ENCODE measurements at regions not wholly inside any gene's neighbourhood (a gene's known extent, or its start where the extent isn't known, plus 50 kb on each side); places are given as distances from the start of the nearest gene placed in this dataset.

DNA sequence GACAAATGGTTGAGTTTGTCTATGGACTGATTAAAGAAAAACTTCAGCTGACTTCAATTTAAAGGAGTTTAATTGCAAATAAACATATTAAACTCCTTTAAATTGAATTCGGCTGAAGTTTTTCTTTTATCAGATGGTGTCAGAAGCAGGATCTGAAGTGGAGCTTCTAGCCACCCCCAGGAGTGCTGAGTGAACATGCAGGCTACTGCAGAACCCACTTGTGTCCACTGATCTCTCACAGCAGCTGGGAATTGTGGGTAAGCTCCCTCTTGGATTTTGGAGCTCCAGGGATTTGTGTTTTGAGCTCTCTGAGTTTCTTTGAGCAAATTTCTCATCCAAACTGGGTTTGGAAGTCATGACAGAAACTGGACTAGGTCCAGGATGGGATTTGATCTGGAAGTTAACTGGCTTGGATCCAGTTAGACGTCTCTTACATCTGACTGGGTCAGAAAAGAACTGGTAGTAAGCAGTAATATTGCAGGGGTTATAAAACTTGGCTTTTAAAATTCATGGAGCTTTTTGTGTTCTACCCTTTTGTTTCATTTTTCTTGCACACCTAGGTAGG lies 95.8 kb upstream of the UST start:
- Histone ChIP-seq H3K27me3 (ENCODE audit: control insufficient read depth, insufficient read depth, low read length) (no peaks in the 10 kb centered on the region), H3K4me3 (ENCODE audit: low read depth, low read length) (no peak overlapping the region), H3K36me3 (ENCODE audit: control insufficient read depth, insufficient read depth, low read length) (no peaks in the 10 kb centered on the region)
- TF ChIP-seq, protein P1, sequence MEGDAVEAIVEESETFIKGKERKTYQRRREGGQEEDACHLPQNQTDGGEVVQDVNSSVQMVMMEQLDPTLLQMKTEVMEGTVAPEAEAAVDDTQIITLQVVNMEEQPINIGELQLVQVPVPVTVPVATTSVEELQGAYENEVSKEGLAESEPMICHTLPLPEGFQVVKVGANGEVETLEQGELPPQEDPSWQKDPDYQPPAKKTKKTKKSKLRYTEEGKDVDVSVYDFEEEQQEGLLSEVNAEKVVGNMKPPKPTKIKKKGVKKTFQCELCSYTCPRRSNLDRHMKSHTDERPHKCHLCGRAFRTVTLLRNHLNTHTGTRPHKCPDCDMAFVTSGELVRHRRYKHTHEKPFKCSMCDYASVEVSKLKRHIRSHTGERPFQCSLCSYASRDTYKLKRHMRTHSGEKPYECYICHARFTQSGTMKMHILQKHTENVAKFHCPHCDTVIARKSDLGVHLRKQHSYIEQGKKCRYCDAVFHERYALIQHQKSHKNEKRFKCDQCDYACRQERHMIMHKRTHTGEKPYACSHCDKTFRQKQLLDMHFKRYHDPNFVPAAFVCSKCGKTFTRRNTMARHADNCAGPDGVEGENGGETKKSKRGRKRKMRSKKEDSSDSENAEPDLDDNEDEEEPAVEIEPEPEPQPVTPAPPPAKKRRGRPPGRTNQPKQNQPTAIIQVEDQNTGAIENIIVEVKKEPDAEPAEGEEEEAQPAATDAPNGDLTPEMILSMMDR (IDR thresholded peaks at IDR 0.05; ENCODE audit: insufficient read depth, low read length, poor library complexity, severe bottlenecking): no peak
- no peak for DNase-seq (ENCODE audit: low read depth)

DNA sequence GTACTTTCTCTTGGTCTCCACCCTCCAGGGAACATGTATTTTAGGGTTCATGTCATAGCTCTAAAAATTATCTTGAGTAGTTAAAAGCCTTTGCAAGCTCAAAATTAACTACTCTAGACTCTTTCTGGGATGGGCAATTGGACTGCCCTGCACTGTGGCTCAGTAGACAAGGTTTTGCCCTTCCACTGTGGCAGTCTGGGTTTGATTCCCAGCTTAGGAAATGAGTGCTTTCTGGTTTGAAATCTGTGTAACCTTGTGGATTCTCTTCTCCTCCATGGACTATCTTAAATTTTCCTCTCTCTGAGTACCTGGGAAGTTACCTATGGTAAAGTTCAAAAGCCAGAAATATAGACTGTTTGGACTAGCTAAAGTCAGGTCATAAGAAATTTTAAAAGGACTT lies 94.6 kb upstream of the UST start:
- no peaks in the 10 kb centered on the region for H3K27me3 ChIP-seq (ENCODE audit: control insufficient read depth, insufficient read depth, low read length)
- no peak for DNase-seq (ENCODE audit: low read depth)
- no peak overlapping the region for H3K4me3 ChIP-seq (ENCODE audit: low read depth, low read length)
- TF ChIP-seq, protein P1 (IDR thresholded peaks at IDR 0.05; ENCODE audit: insufficient read depth, low read length, poor library complexity, severe bottlenecking): no peak
- H3K36me3 ChIP-seq (ENCODE audit: control insufficient read depth, insufficient read depth, low read length): no peaks in the 10 kb centered on the region

DNA sequence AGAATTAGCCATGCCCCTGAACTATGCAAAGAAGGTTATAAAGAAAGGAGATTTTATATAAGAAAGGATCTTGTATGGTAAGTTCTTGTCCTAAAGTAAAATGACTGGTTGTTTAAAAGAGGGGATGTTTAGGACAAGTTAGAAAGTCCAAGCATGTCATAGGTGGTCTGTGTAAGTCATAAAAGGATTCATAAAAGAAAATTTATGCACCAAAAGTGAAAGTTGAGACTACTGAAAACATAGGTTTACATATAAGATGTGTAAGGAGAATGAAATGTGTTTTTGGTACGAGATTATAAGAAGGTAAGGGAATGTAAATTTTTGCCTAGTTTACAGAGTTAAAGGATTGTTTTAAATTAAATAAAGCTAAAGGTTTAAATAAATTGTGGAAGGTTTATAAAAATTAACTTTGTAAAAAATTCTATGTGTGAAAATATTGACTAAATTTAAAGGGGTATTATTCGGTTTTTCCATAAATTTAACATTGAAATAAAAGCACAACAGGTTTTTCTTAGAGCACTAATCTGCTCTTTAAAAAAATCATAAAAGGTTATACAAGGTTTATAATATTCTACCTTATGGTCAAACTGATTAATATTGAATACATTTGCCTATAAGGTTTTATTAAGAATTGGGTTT lies 93.6 kb upstream of the UST start:
- Histone ChIP-seq H3K27me3 (ENCODE audit: control insufficient read depth, insufficient read depth, low read length) (no peaks in the 10 kb centered on the region), H3K36me3 (ENCODE audit: control insufficient read depth, insufficient read depth, low read length) (no peaks in the 10 kb centered on the region), H3K4me3 (ENCODE audit: low read depth, low read length) (no peak overlapping the region)
- DNase-seq (ENCODE audit: low read depth): no peak
- TF ChIP-seq, protein P1 (IDR thresholded peaks at IDR 0.05; ENCODE audit: insufficient read depth, low read length, poor library complexity, severe bottlenecking): no peak

DNA sequence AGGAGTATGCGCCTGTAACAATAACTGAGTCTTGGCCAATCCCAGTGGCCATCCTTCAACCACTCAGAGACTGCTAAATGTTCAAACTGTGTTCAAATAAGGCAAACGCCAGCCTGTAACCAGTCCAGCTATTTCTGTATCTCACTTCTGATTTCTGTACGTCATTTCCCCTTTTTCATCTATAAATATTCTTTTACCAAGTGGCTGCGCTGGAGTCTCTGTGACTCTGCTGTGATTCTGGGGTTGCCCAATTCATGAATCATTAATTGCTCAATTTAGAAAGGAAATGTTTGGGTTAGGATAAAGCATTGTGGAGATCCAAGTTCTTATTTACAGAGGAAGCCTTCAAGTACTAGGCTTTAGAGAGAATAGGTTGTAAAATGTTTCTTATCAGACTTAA lies 89.8 kb upstream of the UST start:
- H3K36me3 ChIP-seq (ENCODE audit: control insufficient read depth, insufficient read depth, low read length): no peaks in the 10 kb centered on the region
- H3K4me3 ChIP-seq (ENCODE audit: low read depth, low read length): no peak overlapping the region
- H3K27me3 ChIP-seq (ENCODE audit: control insufficient read depth, insufficient read depth, low read length): no peaks in the 10 kb centered on the region
- TF ChIP-seq, protein P1 (IDR thresholded peaks at IDR 0.05; ENCODE audit: insufficient read depth, low read length, poor library complexity, severe bottlenecking): no peak
- DNase-seq (ENCODE audit: low read depth): no peak

DNA sequence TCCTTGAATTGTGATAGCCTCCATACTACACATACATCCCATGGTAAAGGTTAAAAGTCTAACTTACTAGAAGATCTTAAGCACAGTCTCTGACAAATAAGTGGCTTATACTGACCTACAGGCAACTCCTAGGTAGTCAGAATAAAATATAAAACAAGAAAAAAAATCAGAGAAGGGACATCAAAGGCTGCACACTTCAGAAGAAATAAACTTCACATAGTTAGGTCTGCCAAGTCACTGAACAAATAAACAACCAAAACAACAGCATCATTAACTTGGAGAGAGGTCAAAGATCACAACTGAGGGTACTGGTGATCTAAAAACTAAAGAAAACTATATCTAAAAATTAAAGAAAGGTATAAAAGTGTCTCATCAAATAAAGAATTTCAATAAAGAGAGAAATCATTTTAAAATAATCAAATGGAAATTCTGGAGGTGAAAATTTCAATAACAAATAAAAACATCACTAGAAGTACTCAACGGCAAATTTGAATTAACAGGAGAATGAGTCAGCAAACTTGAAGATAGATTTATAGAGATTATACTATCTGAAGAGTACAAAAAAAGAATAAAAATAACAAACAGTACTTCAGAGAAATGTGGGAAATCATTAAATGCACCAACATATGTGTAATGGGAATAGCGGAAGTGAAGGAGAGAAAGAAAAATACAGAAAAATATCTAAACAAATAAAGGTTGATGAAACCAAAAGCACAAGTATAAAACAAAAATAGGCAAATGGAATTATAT lies 88.0 kb upstream of the UST start:
- no peaks in the 10 kb centered on the region for H3K36me3 ChIP-seq (ENCODE audit: control insufficient read depth, insufficient read depth, low read length)
- DNase-seq (ENCODE audit: low read depth): no peak
- TF ChIP-seq, protein P1 (IDR thresholded peaks at IDR 0.05; ENCODE audit: insufficient read depth, low read length, poor library complexity, severe bottlenecking): no peak

More for the DNA sequence above, 88.0 kb upstream of the UST start:
- Histone ChIP-seq H3K27me3 (ENCODE audit: control insufficient read depth, insufficient read depth, low read length) (no peaks in the 10 kb centered on the region), H3K4me3 (ENCODE audit: low read depth, low read length) (no peak overlapping the region)
